HCT116 (cell line): ENCODE measurements at regions not wholly inside any gene's neighbourhood (a gene's known extent, or its start where the extent isn't known, plus 50 kb on each side); places are given as distances from the start of the nearest gene placed in this dataset.

ENCODE experiments used
- ATAC-seq: fragments of 200-7000 bp; cut with Tn5 transposase; 2 replicates; pipeline ENCODE4 v1.9.1; 2020; ENCODE audit warnings: mild to moderate bottlenecking, moderate library complexity
- BruUV-seq: library from RNA; stranded (reverse); fragments of 400-500 nt; replicated peaks from 2 replicates; lab custom pipeline; 2021; lab: Mats Ljungman, UMichigan
- CTCF ChIA-PET: fragments of 300-600 bp; sonication (Branson Sonifier 250); formaldehyde crosslinking; loops from one replicate; lab custom pipeline; 2021; ENCODE audit warnings: antibody characterized with exemption; lab: Charles Lee
- POLR2A ChIA-PET: fragments of 300-600, 350-600 bp; sonication (Branson Sonifier 250); formaldehyde crosslinking; loops from one replicate; lab custom pipeline; 2021; ENCODE audit warnings: antibody characterized with exemption; lab: Charles Lee
- RAD21 ChIA-PET, 2 experiments: fragments of 300-600 bp; sonication (Branson Sonifier 250); formaldehyde crosslinking; loops; one replicate each; lab custom pipeline; 2023; ENCODE audit warnings: low total read pairs in 2 of 2; ENCODE audit not compliant: uncharacterized antibody in 2 of 2, unreplicated experiment in 2 of 2, low non-redundant PET in 1 of 2; lab: Charles Lee
- DNase-seq: peaks from one replicate; pipeline ENCODE4 v3.0.0-alpha.2; 2010; ENCODE audit warnings: low read depth, low spot score
- H2AFZ ChIP-seq: fragments of 200-600 bp; shearing (Covaris generic), sonication (generic); 2 replicates; pipeline ENCODE4 v1.6.1; 2017; ENCODE audit warnings: low read depth, mixed run types, mixed read lengths, antibody characterized with exemption, low read length; ENCODE audit not compliant: poor library complexity, severe bottlenecking
- H3K27ac ChIP-seq: 2 replicates; pipeline ENCODE4 v1.5.1; 2012; ENCODE audit warnings: low read depth, low read length
- H3K27me3 ChIP-seq: fragments of 200-600 bp; sonication (generic); 2 replicates; pipeline ENCODE4 v1.6.1; 2016; ENCODE audit warnings: mixed run types, low read length, mixed read lengths; ENCODE audit not compliant: insufficient read depth
- H3K36me3 ChIP-seq, 2 experiments: fragments of 200-500 bp in 1 of 2; fragments of 200-600 bp in 1 of 2; sonication (Bioruptor generic) in 1 of 2; sonication (generic) in 1 of 2; 2 replicates each; pipeline versions ENCODE4 v1.5.1 to v1.6.1; 2014 to 2016; ENCODE audit warnings: low read length in 2 of 2, inconsistent platforms in 1 of 2, mixed read lengths in 1 of 2, mixed run types in 1 of 2; ENCODE audit not compliant: insufficient read depth in 2 of 2, control insufficient read depth in 1 of 2
- H3K4me1 ChIP-seq, 2 experiments: fragments of 200-600 bp in 1 of 2; sonication (generic) in 1 of 2; 2 replicates each; pipeline versions ENCODE4 v1.5.1 to v1.6.1; 2012 to 2017; ENCODE audit warnings: low read length in 2 of 2, inconsistent platforms in 1 of 2, mild to moderate bottlenecking in 1 of 2, mixed read lengths in 1 of 2, mixed run types in 1 of 2, moderate library complexity in 1 of 2; ENCODE audit not compliant: insufficient read depth in 2 of 2, control insufficient read depth in 1 of 2
- H3K4me2 ChIP-seq: fragments of 200-600 bp; sonication (generic); 2 replicates; pipeline ENCODE4 v1.6.1; 2017; ENCODE audit warnings: mixed run types, low read length, mixed read lengths
- H3K4me3 ChIP-seq, 2 experiments: fragments of 200-600 bp in 1 of 2; sonication (generic) in 1 of 2; replicated peaks in 1 of 2; 2 replicates each; pipeline ENCODE4 v1.5.1; 2011 to 2016; ENCODE audit warnings: low read length in 2 of 2, control low read depth in 1 of 2, low read depth in 1 of 2, mild to moderate bottlenecking in 1 of 2, mixed read lengths in 1 of 2, mixed run types in 1 of 2
- H3K79me2 ChIP-seq: fragments of 200-600 bp; sonication (generic); 2 replicates; pipeline ENCODE4 v1.6.1; 2017; ENCODE audit warnings: mild to moderate bottlenecking, mixed run types, low read length, moderate library complexity, mixed read lengths; ENCODE audit not compliant: insufficient read depth
- H3K9ac ChIP-seq: fragments of 200-600 bp; sonication (generic); 2 replicates; pipeline ENCODE4 v1.6.1; 2016; ENCODE audit warnings: low read length, mixed read lengths
- H3K9me2 ChIP-seq: fragments of 200-600 bp; sonication (generic), shearing (Covaris generic); 2 replicates; pipeline ENCODE4 v1.6.1; 2017; ENCODE audit warnings: mixed run types, mild to moderate bottlenecking, moderate library complexity; ENCODE audit not compliant: insufficient read depth
- H3K9me3 ChIP-seq, 2 experiments: fragments of 200-500 bp in 1 of 2; fragments of 200-600 bp in 1 of 2; sonication (Bioruptor generic) in 1 of 2; sonication (generic) in 1 of 2; 2 replicates each; pipeline ENCODE4 v1.6.1; 2014 to 2017; ENCODE audit warnings: low read length in 2 of 2, mixed read lengths in 2 of 2, inconsistent platforms in 1 of 2, low read depth in 1 of 2, mild to moderate bottlenecking in 1 of 2, mixed run types in 1 of 2, moderate library complexity in 1 of 2; ENCODE audit not compliant: control insufficient read depth in 1 of 2, insufficient read depth in 1 of 2
- H4K20me1 ChIP-seq: fragments of 200-600 bp; sonication (generic), shearing (Covaris generic); 2 replicates; pipeline ENCODE4 v1.6.1; 2017; ENCODE audit warnings: mixed run types, mild to moderate bottlenecking, moderate library complexity; ENCODE audit not compliant: insufficient read depth
- CBX3 ChIP-seq: IDR thresholded peaks from 2 replicates; pipeline ENCODE4 v1.6.1; 2012; ENCODE audit warnings: low read depth
- CEBPB ChIP-seq: IDR thresholded peaks from 2 replicates; pipeline ENCODE4 v1.6.1; 2012; ENCODE audit warnings: low read depth
- CTCF ChIP-seq, 3 experiments: fragments of 200-600 bp in 1 of 3; sonication (generic) in 1 of 3; IDR thresholded peaks in 2 of 3; conservative IDR thresholded peaks in 1 of 3; 2 replicates each; pipeline ENCODE4 v1.5.1; 2012 to 2017; ENCODE audit warnings: low read depth in 2 of 3, low read length in 2 of 3, antibody characterized with exemption in 1 of 3, borderline replicate concordance in 1 of 3, control low read depth in 1 of 3, mild to moderate bottlenecking in 1 of 3, mixed read lengths in 1 of 3, mixed run types in 1 of 3, moderate library complexity in 1 of 3; ENCODE audit not compliant: insufficient read depth in 1 of 3
- EZH2 ChIP-seq: fragments of 200-600 bp; sonication (generic); IDR thresholded peaks from 2 replicates; pipeline ENCODE4 v1.6.1; 2017; ENCODE audit warnings: antibody characterized with exemption, mixed run types
- POLR2A ChIP-seq: IDR thresholded peaks from 2 replicates; pipeline ENCODE4 v1.7.0; 2011; ENCODE audit warnings: borderline replicate concordance; ENCODE audit not compliant: insufficient read depth, insufficient read length; ENCODE audit errors: extremely low read depth
- RAD21 ChIP-seq: IDR thresholded peaks from 2 replicates; pipeline ENCODE4 v1.6.1; 2012; ENCODE audit warnings: low read depth, mild to moderate bottlenecking
- SIN3A ChIP-seq: IDR thresholded peaks from 2 replicates; pipeline ENCODE4 v1.6.1; 2012; ENCODE audit warnings: low read depth
- SP1 ChIP-seq: IDR thresholded peaks from 2 replicates; pipeline ENCODE4 v1.6.1; 2012; ENCODE audit warnings: low read depth
- SRF ChIP-seq: IDR thresholded peaks from 2 replicates; pipeline ENCODE4 v1.6.1; 2012; ENCODE audit warnings: low read depth
- TCF7L2 ChIP-seq: IDR thresholded peaks from 2 replicates; pipeline ENCODE4 v1.7.0; 2011; ENCODE audit warnings: borderline replicate concordance, inconsistent platforms; ENCODE audit not compliant: insufficient read depth, insufficient read length; ENCODE audit errors: extremely low read depth
- YY1 ChIP-seq: IDR thresholded peaks from 2 replicates; pipeline ENCODE4 v1.6.1; 2011; ENCODE audit warnings: low read length, low read depth, moderate library complexity, mild to moderate bottlenecking; ENCODE audit not compliant: insufficient replicate concordance; ENCODE audit errors: extremely low read depth
- intact Hi-C: fragments of 100-400 bp; cut with micrococcal nuclease; formaldehyde crosslinking; loops from 2 replicates; pipeline ENCODE4 v1.10.0; 2022
- TF ChIP-seq, protein P1 (sequence below): IDR thresholded peaks from 2 replicates; pipeline ENCODE4 v1.6.1; 2012; ENCODE audit warnings: low read depth
- TF ChIP-seq, protein P2 (sequence below): IDR thresholded peaks from 2 replicates; pipeline ENCODE4 v1.6.1; 2012

GRCh38 chr3:144569651-144570050 lies 598.0 kb downstream of the DIPK2A start:
- RAD21 ChIA-PET: no interaction called here
- no TSS peak for BruUV-seq
- Histone ChIP-seq H3K27ac (no peak overlapping the region), H3K4me1 (no peaks in the 10 kb centered on the region), H3K4me2 (no peak overlapping the region), H3K79me2 (no peaks in the 10 kb centered on the region), H3K9ac (no peak overlapping the region), H2AFZ (no peak overlapping the region), H4K20me1 (no peaks in the 10 kb centered on the region), H3K9me2 (no peaks in the 10 kb centered on the region), H3K36me3 (no peaks in the 10 kb centered on the region), H3K9me3 (no peaks in the 10 kb centered on the region), H3K27me3 (no peaks in the 10 kb centered on the region), H3K4me3 (no peak overlapping the region)
- POLR2A ChIA-PET: no interaction called here
- ATAC-seq (no peak), DNase-seq (no peak)
- TF ChIP-seq CTCF (IDR thresholded peaks at IDR 0.05 in 2 of 3, conservative IDR thresholded peaks at IDR 0.05 in 1 of 3; ENCODE audit: borderline replicate concordance in 1 of 3, insufficient read depth in 1 of 3, low read depth in 2 of 3, low read length in 2 of 3) (no peak), SP1 (no peak), RAD21 (no peak), SIN3A (no peak), EZH2 (no peak), TCF7L2 (no peak), SRF (no peak), CBX3 (no peak), POLR2A (no peak), YY1 (no peak), CEBPB (no peak)
- TF ChIP-seq, protein P1, sequence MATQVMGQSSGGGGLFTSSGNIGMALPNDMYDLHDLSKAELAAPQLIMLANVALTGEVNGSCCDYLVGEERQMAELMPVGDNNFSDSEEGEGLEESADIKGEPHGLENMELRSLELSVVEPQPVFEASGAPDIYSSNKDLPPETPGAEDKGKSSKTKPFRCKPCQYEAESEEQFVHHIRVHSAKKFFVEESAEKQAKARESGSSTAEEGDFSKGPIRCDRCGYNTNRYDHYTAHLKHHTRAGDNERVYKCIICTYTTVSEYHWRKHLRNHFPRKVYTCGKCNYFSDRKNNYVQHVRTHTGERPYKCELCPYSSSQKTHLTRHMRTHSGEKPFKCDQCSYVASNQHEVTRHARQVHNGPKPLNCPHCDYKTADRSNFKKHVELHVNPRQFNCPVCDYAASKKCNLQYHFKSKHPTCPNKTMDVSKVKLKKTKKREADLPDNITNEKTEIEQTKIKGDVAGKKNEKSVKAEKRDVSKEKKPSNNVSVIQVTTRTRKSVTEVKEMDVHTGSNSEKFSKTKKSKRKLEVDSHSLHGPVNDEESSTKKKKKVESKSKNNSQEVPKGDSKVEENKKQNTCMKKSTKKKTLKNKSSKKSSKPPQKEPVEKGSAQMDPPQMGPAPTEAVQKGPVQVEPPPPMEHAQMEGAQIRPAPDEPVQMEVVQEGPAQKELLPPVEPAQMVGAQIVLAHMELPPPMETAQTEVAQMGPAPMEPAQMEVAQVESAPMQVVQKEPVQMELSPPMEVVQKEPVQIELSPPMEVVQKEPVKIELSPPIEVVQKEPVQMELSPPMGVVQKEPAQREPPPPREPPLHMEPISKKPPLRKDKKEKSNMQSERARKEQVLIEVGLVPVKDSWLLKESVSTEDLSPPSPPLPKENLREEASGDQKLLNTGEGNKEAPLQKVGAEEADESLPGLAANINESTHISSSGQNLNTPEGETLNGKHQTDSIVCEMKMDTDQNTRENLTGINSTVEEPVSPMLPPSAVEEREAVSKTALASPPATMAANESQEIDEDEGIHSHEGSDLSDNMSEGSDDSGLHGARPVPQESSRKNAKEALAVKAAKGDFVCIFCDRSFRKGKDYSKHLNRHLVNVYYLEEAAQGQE: no peak
- TF ChIP-seq, protein P2, sequence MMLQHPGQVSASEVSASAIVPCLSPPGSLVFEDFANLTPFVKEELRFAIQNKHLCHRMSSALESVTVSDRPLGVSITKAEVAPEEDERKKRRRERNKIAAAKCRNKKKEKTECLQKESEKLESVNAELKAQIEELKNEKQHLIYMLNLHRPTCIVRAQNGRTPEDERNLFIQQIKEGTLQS: no peak
- intact Hi-C loops: no loop called here
- CTCF ChIA-PET: no interaction called here
